C4-2B (cell line): ENCODE measurements at regions not wholly inside any gene's neighbourhood (a gene's known extent, or its start where the extent isn't known, plus 50 kb on each side); places are given as distances from the start of the nearest gene placed in this dataset.

ENCODE experiments used
- H3K27ac ChIP-seq: fragments of 450-650 bp; 2 replicates; pipeline ENCODE4 v1.5.1; 2017
- ZFX ChIP-seq: fragments of 450-650 bp; IDR thresholded peaks from 2 replicates; pipeline ENCODE4 v1.6.1; 2017
- TF ChIP-seq, protein P1 (sequence below): fragments of 450-650 bp; conservative IDR thresholded peaks from 2 replicates; pipeline ENCODE4 v1.5.1; 2017; ENCODE audit warnings: mild to moderate bottlenecking

DNA sequence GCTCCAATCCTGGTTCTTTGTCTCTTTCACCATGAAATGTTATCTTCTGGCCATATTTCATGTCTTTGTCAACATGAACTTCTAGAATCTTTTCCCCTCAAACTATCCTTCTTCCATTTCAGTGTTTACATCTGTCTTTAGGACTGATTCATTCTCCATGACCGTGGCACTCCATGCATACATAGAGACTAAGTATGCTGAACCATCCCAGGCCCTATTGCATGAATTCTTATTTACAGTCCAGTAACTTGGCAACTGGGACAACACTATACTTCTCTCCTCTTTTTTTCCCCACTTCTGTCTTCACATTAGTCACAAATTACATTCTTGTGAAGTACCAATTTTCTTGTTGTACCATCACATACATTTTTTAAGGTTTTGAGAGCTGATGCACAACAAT lies 109.8 kb upstream of the GALNT13 start:
- no peak overlapping the region for H3K27ac ChIP-seq
- TF ChIP-seq ZFX = no peak
- TF ChIP-seq, protein P1, sequence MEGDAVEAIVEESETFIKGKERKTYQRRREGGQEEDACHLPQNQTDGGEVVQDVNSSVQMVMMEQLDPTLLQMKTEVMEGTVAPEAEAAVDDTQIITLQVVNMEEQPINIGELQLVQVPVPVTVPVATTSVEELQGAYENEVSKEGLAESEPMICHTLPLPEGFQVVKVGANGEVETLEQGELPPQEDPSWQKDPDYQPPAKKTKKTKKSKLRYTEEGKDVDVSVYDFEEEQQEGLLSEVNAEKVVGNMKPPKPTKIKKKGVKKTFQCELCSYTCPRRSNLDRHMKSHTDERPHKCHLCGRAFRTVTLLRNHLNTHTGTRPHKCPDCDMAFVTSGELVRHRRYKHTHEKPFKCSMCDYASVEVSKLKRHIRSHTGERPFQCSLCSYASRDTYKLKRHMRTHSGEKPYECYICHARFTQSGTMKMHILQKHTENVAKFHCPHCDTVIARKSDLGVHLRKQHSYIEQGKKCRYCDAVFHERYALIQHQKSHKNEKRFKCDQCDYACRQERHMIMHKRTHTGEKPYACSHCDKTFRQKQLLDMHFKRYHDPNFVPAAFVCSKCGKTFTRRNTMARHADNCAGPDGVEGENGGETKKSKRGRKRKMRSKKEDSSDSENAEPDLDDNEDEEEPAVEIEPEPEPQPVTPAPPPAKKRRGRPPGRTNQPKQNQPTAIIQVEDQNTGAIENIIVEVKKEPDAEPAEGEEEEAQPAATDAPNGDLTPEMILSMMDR = no peak

DNA sequence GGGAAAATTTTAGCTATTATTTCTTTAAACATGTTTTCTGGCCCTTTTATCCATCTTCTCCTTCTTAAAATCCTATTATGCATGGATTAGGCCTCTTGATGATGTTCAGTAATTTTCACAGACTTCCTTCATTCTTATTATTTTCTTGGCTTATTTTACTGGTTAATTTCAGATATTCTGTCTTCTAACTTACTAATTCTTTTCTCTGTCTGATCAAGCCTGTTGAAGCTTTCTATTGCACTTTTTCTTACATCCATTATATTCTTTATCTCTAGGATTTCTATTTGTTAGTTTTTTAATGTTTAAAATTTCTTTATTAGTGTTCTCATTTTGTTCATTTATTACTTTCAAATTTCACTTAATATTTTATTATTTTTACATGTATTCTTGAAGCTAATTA lies 105.3 kb upstream of the GALNT13 start:
- H3K27ac ChIP-seq = no peak overlapping the region
- TF ChIP-seq, protein P1 = no peak
- no peak for TF ChIP-seq ZFX

DNA sequence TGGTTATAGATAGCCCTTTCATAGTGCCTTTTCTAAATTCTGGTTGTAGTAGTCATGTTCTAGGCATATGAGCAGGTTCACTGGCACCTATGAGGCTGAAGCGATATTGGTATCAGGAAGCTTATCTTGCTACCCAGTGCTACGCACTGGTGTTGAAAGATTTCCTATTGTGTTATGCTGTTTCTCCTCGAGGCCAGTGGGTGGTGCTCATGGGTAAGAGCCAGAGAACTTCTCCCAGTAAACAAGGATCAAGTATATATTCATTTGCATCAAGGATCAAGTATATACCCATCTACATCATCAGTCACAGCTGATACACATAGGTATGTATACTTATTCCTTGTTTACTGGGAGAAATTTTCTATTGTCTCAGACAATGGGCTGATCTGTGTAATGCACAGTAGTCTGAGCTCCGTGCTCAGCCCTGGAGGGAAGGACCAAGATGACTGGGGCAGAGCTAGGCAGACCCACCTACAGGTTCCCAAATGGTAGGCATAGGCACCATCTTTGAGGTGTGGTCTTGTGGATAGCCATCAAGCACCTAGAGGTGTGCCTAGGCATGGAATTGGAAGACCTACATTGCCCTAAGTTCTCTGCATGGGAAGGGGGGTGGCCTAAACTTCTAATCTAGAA lies 101.2 kb upstream of the GALNT13 start:
- no peak overlapping the region for H3K27ac ChIP-seq
- TF ChIP-seq, protein P1 = peak; percentile 49
- TF ChIP-seq ZFX = no peak

DNA sequence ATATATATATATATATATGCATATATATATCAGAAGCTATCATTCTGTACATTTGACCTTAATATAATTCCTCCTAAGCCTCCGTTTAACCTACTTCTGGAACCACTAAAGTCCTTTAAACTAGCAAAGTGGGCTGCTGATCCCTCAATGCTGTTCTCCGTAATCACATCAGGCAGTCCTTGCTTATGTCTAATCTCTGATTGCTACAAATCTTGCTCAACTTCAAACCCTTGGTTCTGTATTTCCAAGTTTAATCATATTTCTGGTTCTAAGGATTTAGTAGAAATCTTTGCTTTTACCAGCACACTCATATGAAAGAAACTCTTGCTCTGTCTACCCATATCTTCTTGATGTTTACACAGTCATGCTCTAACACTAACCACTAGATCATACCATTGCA lies 91.5 kb upstream of the GALNT13 start:
- TF ChIP-seq, protein P1 = no peak
- TF ChIP-seq ZFX = no peak
- no peak overlapping the region for H3K27ac ChIP-seq

DNA sequence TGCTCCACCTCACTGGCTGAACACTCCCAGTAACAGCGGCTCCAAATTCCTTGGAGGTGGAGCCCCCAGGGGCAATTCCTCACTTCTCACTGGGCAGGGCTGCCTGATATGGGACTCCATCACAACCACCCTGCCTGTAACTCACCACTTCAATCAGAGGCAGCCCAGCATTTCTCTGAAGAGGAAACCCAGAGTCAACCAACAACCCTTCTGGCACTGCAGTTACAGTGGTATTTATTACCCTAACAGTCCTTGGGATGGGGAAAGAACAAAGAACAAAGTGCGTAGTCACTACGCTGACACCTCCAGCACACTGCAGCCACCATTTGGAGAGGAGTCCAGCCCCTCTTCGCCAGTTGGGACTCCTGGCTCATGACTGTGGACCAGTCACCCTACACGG lies 85.7 kb upstream of the GALNT13 start:
- H3K27ac ChIP-seq = no peak overlapping the region
- TF ChIP-seq ZFX = no peak
- TF ChIP-seq, protein P1 = no peak

DNA sequence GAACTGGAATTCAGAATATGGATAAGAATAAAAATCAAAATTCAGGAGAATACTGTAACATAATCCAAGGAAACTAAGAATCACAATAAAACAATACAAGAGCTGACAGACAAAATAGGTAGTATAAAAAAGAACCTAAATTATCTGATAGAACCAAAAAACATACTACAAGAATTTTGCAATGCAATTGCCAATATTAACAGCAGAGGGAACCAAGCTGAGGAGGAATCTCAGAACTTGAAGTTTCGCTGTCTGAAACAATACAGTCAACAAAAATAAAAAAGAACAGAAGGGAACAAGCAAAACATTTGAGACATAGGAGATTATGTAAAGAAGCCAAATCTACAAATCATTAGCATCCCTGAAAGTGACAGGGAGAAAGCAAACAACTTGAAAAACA lies 84.1 kb upstream of the GALNT13 start:
- no peak for TF ChIP-seq ZFX
- TF ChIP-seq, protein P1 = peak; percentile 4; the same call in 1 of the 2 replicates
- H3K27ac ChIP-seq = no peak overlapping the region

DNA sequence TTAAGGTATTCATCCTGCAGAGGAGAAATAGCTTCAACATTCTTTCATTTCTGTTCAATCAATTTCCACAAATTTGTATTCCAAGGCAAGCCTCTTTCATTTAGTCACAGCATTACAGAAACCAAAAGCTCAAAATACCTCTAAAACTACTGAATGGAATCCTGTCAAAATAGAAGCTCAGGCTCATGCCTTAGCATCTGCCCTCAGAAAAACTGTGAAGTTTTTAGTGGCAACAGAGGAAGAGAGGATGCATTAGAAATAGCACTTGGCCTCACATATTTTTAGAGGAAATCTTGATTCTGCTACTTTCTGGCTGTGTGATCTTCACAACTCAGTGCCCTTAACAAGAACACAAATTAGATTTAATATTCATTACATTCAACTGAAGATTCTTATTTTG lies 69.1 kb upstream of the GALNT13 start:
- TF ChIP-seq ZFX = no peak
- TF ChIP-seq, protein P1 = no peak
- no peak overlapping the region for H3K27ac ChIP-seq
